B cell (primary cell): ENCODE measurements at regions not wholly inside any gene's neighbourhood (a gene's known extent, or its start where the extent isn't known, plus 50 kb on each side); places are given as distances from the start of the nearest gene placed in this dataset.

Experiments
- ATAC-seq: fragments of 200-7000 bp; cut with Tn5 transposase; one replicate; pipeline ENCODE4 v1.10.0; 2021; ENCODE audit warnings: low read depth, mild to moderate bottlenecking, moderate number of reproducible peaks, moderate library complexity
- CTCF ChIA-PET: fragments of 350-600 bp; sonication (Branson Sonifier 250); formaldehyde crosslinking; loops from one replicate; lab custom pipeline; 2021; ENCODE audit warnings: antibody characterized with exemption, inconsistent platforms; lab: Charles Lee
- POLR2A ChIA-PET: fragments of 350-600 bp; sonication (Branson Sonifier 250); formaldehyde crosslinking; loops from one replicate; lab custom pipeline; 2021; ENCODE audit warnings: antibody characterized with exemption; lab: Charles Lee
- DNase-seq: peaks from one replicate; pipeline ENCODE4 v3.0.0; 2013
- H2AFZ ChIP-seq: 2 replicates; pipeline ENCODE4 v1.6.1; 2012; ENCODE audit warnings: mild to moderate bottlenecking, low read depth, low read length; ENCODE audit not compliant: insufficient read depth, poor library complexity, severe bottlenecking
- H3K27ac ChIP-seq, 2 donors: 1 replicate in 1 of 2; 2 replicates in 1 of 2; pipeline ENCODE4 v1.5.1; 2012 to 2013; ENCODE audit warnings: low read length in 2 of 2, mild to moderate bottlenecking in 2 of 2, moderate library complexity in 1 of 2
- H3K27me3 ChIP-seq, 4 experiments: fragments of 200-600 bp in 1 of 4; sonication (generic) in 1 of 4; replicated peaks in 1 of 4; 1 replicate in 2 of 4; 2 replicates in 2 of 4; pipeline versions ENCODE4 v1.6.1 to v1.7.0; 2013 to 2016; ENCODE audit warnings: low read length in 3 of 4, mild to moderate bottlenecking in 2 of 4, mixed read lengths in 1 of 4, moderate library complexity in 1 of 4; ENCODE audit not compliant: insufficient read depth in 4 of 4, control insufficient read depth in 3 of 4; ENCODE audit errors: control extremely low read depth in 1 of 4
- H3K36me3 ChIP-seq, 2 experiments: replicated peaks in 1 of 2; 1 replicate in 1 of 2; 2 replicates in 1 of 2; pipeline versions ENCODE4 v1.6.1 to v1.7.1; 2013; ENCODE audit warnings: low read length in 1 of 2; ENCODE audit not compliant: insufficient read depth in 2 of 2, control insufficient read depth in 1 of 2; ENCODE audit errors: control extremely low read depth in 1 of 2, extremely low read depth in 1 of 2
- H3K4me1 ChIP-seq, 2 donors: fragments of 200-600 bp in 1 of 2; sonication (generic) in 1 of 2; 1 replicate in 1 of 2; 2 replicates in 1 of 2; pipeline versions ENCODE4 v1.5.1 to v1.6.1; 2013 to 2017; ENCODE audit warnings: low read length in 2 of 2; ENCODE audit not compliant: control insufficient read depth in 2 of 2, insufficient read depth in 2 of 2
- H3K4me2 ChIP-seq: replicated peaks from 2 replicates; pipeline ENCODE3; 2012; ENCODE audit warnings: mild to moderate bottlenecking, low read depth, low read length; ENCODE audit not compliant: poor library complexity, severe bottlenecking
- H3K4me3 ChIP-seq, 5 experiments: fragments of 200-600 bp in 1 of 5; sonication (generic) in 1 of 5; 1 replicate in 3 of 5; 2 replicates in 2 of 5; pipeline versions ENCODE4 v1.5.1 to v1.7.0; 2011 to 2016; ENCODE audit warnings: low read length in 4 of 5, mild to moderate bottlenecking in 4 of 5, low read depth in 2 of 5, control low read depth in 1 of 5, moderate library complexity in 1 of 5; ENCODE audit not compliant: insufficient read depth in 1 of 5; ENCODE audit errors: control extremely low read depth in 1 of 5, extremely low read depth in 1 of 5
- H3K79me2 ChIP-seq: fragments of 200-600 bp; sonication (generic); one replicate; pipeline ENCODE4 v1.6.0; 2016; ENCODE audit warnings: low read length; ENCODE audit not compliant: control insufficient read depth, insufficient read depth
- H3K9ac ChIP-seq: fragments of 200-600 bp; sonication (generic); 2 replicates; pipeline ENCODE4 v1.6.1; 2017; ENCODE audit warnings: mild to moderate bottlenecking, low read length, moderate library complexity
- H3K9me3 ChIP-seq, 3 donors: one replicate each; pipeline versions ENCODE4 v1.6.1 to v1.7.1; 2013; ENCODE audit warnings: low read length in 2 of 3; ENCODE audit not compliant: control insufficient read depth in 2 of 3, insufficient read depth in 1 of 3; ENCODE audit errors: control extremely low read depth in 1 of 3
- H4K20me1 ChIP-seq: 2 replicates; pipeline ENCODE4 v1.6.0; 2012; ENCODE audit warnings: mild to moderate bottlenecking, low read length; ENCODE audit not compliant: insufficient read depth, control insufficient read depth, poor library complexity, severe bottlenecking
- H3K27ac Mint-ChIP-seq: one replicate; pipeline ENCODE4 v1.8.0; 2021; ENCODE audit warnings: mixed read lengths
- H3K27me3 Mint-ChIP-seq: one replicate; pipeline ENCODE4 v1.8.0; 2021; ENCODE audit warnings: mixed read lengths
- H3K4me1 Mint-ChIP-seq: one replicate; pipeline ENCODE4 v1.8.0; 2021; ENCODE audit warnings: mixed read lengths
- H3K4me3 Mint-ChIP-seq: one replicate; pipeline ENCODE4 v1.8.0; 2021; ENCODE audit warnings: mixed read lengths
- H3K9me3 Mint-ChIP-seq: one replicate; pipeline ENCODE4 v1.8.0; 2022; ENCODE audit warnings: mixed read lengths; ENCODE audit not compliant: insufficient read depth
- EZH2 ChIP-seq: IDR thresholded peaks from 2 replicates; pipeline ENCODE4 v1.6.1; 2012; ENCODE audit warnings: borderline replicate concordance, low read depth, mild to moderate bottlenecking, moderate library complexity, low read length; ENCODE audit not compliant: insufficient read depth, poor library complexity, severe bottlenecking
- WGBS: methylation state at CpG from one replicate; pipeline ENCODE4 v1.1.5; 2013; ENCODE audit warnings: missing lambda C conversion rate; ENCODE audit not compliant: insufficient coverage; 5-methylcytosine and 5-hydroxymethylcytosine counted together
- intact Hi-C: fragments of 100-400 bp; cut with micrococcal nuclease; formaldehyde crosslinking; loops from one replicate; pipeline ENCODE4 v1.10.0; 2022
- TF ChIP-seq, protein P1 (sequence below): fragments of 200-600 bp; IDR thresholded peaks from one replicate; pipeline ENCODE4 v1.8.0; 2022; ENCODE audit warnings: antibody characterized with exemption, mild to moderate bottlenecking

DNA sequence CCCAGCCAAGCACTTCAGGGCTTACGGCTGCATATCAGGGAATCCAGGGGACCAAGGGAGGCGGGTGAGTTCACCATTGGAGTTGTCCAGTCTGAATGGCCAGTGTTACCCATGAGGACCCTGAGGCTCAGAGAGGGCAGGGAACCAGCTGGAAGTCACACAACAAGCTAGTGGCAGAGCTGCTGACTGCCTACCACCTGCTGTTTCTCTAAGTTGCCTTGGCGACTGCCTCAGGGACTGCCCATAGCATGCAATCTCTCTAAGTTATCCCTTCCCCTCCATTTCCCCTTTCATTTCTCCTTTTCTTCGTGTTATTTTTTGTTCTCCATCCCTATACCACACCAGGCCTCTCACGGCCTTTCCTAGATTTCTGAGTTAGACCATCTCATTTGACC, 71.8 kb upstream of the SIRPA start:
- Histone ChIP-seq H3K4me2 (no peak overlapping the region), H4K20me1 (no peaks in the 10 kb centered on the region), H3K36me3 (no peaks in the 10 kb centered on the region), H3K9ac (no peak overlapping the region), H2AFZ (no peak overlapping the region), H3K79me2 (no peaks in the 10 kb centered on the region), H3K4me1 (peaks cover 9 to 17% of the 10 kb centered on the region in 2 donors), H3K4me3 (no peak overlapping the region), H3K27ac (no peak overlapping the region), H3K27me3 (peaks cover 0 to 5% (median 0%) of the 10 kb centered on the region in 4 experiments), H3K9me3 (peaks cover 4 to 39% (median 33%) of the 10 kb centered on the region in 3 donors)
- ChIA-PET POLR2A (no interaction called here), CTCF (no interaction called here)
- WGBS = 69% methylated on average over 5 of the region's 5 CpGs
- H3K4me1 Mint-ChIP-seq = peaks cover 28% of the 10 kb centered on the region
- H3K27ac Mint-ChIP-seq = peak overlapping the region; percentile 41
- DNase-seq = no peak
- intact Hi-C loops = no loop called here
- H3K9me3 Mint-ChIP-seq = peaks cover 23% of the 10 kb centered on the region
- no peak for TF ChIP-seq EZH2
- TF ChIP-seq, protein P1, sequence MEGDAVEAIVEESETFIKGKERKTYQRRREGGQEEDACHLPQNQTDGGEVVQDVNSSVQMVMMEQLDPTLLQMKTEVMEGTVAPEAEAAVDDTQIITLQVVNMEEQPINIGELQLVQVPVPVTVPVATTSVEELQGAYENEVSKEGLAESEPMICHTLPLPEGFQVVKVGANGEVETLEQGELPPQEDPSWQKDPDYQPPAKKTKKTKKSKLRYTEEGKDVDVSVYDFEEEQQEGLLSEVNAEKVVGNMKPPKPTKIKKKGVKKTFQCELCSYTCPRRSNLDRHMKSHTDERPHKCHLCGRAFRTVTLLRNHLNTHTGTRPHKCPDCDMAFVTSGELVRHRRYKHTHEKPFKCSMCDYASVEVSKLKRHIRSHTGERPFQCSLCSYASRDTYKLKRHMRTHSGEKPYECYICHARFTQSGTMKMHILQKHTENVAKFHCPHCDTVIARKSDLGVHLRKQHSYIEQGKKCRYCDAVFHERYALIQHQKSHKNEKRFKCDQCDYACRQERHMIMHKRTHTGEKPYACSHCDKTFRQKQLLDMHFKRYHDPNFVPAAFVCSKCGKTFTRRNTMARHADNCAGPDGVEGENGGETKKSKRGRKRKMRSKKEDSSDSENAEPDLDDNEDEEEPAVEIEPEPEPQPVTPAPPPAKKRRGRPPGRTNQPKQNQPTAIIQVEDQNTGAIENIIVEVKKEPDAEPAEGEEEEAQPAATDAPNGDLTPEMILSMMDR = no peak
- H3K27me3 Mint-ChIP-seq = peaks cover 4% of the 10 kb centered on the region
- no peak overlapping the region for H3K4me3 Mint-ChIP-seq
- ATAC-seq = no peak

DNA sequence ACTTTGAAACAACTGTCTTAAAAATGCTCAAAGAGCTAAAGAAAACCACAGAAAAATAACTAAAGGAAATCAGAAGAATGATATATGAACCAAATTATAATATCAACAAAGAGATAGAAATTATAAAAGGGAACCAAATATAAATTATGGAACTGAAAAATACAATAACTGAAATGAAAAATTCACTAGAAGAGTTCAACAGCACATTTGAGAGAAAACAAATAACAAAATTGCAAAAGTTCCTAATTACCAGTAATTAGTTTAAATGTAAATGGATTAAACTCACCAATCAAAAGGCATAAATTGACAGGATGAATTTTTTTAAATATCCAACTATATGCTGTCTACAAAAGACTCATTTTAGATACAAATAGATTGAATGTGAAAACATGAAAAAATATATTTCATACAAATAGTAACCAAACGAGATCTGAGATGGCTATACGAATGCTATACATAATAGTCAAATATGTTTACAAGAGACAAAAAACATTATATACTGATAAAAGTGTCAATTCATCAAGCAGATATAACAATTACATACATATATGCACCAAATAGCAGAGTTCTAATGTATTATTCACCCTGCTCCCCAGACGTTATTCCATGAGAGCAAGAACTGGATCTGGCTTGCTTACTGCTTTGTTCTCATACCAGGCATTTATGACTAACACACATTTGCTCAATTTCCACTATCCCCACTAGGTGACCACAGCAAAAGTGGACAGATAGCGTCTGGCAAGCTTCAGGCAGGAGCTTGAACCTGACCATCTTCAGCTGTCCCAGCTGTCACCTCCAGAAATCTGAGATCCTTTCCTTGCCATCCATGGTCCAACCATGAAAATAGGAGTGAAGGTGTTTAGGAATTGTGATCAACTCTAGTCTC, 72.4 kb upstream of the SIRPA start:
- no peak overlapping the region for H3K4me2 ChIP-seq
- no peak for DNase-seq
- ChIA-PET POLR2A (no interaction called here), CTCF (interaction anchor here (0.5 to 1.1 kb wide), 4 partner anchors 10 to 829 kb away, joined by 3 read pairs; no protein-coding TSS in a partner anchor)
- H3K9ac ChIP-seq = no peak overlapping the region
- no peaks in the 10 kb centered on the region for H3K79me2 ChIP-seq
- TF ChIP-seq EZH2 = no peak
- TF ChIP-seq, protein P1 = no peak
- no peak overlapping the region for H3K27ac Mint-ChIP-seq
- H4K20me1 ChIP-seq = no peaks in the 10 kb centered on the region
- WGBS = 89% methylated on average over 1 of the region's 4 CpGs
- H3K27me3 ChIP-seq = peaks cover 0 to 5% (median 0%) of the 10 kb centered on the region in 4 experiments
- H3K27me3 Mint-ChIP-seq = peaks cover 9% of the 10 kb centered on the region
- peaks cover 10 to 17% of the 10 kb centered on the region in 2 donors for H3K4me1 ChIP-seq
- no peak overlapping the region for H3K4me3 Mint-ChIP-seq
- no peak for ATAC-seq
- H3K4me1 Mint-ChIP-seq = peaks cover 29% of the 10 kb centered on the region
- H3K4me3 ChIP-seq = no peak overlapping the region
- H2AFZ ChIP-seq = no peak overlapping the region
- intact Hi-C loops = no loop called here
- H3K9me3 ChIP-seq = peaks cover 4 to 39% (median 33%) of the 10 kb centered on the region in 3 donors
- no peak overlapping the region for H3K27ac ChIP-seq
- H3K9me3 Mint-ChIP-seq = peaks cover 23% of the 10 kb centered on the region
- no peaks in the 10 kb centered on the region for H3K36me3 ChIP-seq
